Thoracic aorta (tissue), 2 donors: ENCODE measurements at regions not wholly inside any gene's neighbourhood (a gene's known extent, or its start where the extent isn't known, plus 50 kb on each side); places are given as distances from the start of the nearest gene placed in this dataset.

Experiments used
- ATAC-seq: fragments of 150-250 bp; one replicate; pipeline ENCODE4 v1.8.0; 2017; ENCODE audit warnings: low read depth; ENCODE audit not compliant: insufficient number of reproducible peaks, low FRiP score
- DNase-seq: peaks from one replicate; pipeline ENCODE4 v3.0.0-alpha.2; 2020; ENCODE audit warnings: low spot score
- H3K27ac ChIP-seq, 2 donors: fragments of 200-600 bp; sonication (generic); 1 replicate in 1 of 2; 2 replicates in 1 of 2; pipeline ENCODE4 v1.5.1; 2016; ENCODE audit warnings: mild to moderate bottlenecking in 2 of 2, moderate library complexity in 2 of 2
- H3K27me3 ChIP-seq: fragments of 200-600 bp; sonication (generic); replicated peaks from 2 replicates; pipeline ENCODE4 v1.6.0; 2016; ENCODE audit warnings: mild to moderate bottlenecking; ENCODE audit not compliant: insufficient read depth
- H3K36me3 ChIP-seq: fragments of 200-600 bp; sonication (generic); one replicate; pipeline ENCODE4 v1.5.1; 2016
- H3K4me1 ChIP-seq, 2 donors: fragments of 200-600 bp; sonication (generic); 1 replicate in 1 of 2; 2 replicates in 1 of 2; pipeline versions ENCODE4 v1.5.1 to v1.6.0; 2016; ENCODE audit warnings: low read depth in 2 of 2, mild to moderate bottlenecking in 1 of 2; ENCODE audit not compliant: control insufficient read depth in 1 of 2
- H3K4me3 ChIP-seq: fragments of 200-600 bp; sonication (generic); 2 replicates; pipeline ENCODE4 v1.5.1; 2016; ENCODE audit warnings: mild to moderate bottlenecking
- H3K9me3 ChIP-seq: fragments of 200-600 bp; sonication (generic); 2 replicates; pipeline ENCODE4 v1.5.1; 2016
- TF ChIP-seq, protein P1 (sequence below): fragments of 200-600 bp; sonication (generic); IDR thresholded peaks from one replicate; pipeline ENCODE4 v1.5.1; 2019; ENCODE audit warnings: antibody characterized with exemption

DNA sequence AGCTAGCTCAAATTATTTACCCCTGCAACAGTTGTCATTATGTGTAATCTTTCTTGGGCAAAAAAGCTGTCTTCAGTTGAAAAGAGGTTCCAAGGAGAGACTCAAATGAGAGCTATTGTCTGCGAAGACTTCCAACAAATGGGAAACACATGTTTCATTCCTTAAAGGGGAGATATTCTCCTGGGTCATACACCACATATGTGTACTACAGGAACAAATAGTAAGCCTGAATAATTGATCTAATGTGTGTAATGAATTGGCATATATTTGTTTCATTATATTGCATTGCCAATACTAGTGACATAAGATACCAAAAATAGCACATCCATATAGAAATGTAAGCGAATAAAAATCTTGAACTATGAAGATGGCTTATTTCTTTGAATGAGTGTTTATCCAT is 950.9 kb upstream of the NDST4 start:
- TF ChIP-seq, protein P1, sequence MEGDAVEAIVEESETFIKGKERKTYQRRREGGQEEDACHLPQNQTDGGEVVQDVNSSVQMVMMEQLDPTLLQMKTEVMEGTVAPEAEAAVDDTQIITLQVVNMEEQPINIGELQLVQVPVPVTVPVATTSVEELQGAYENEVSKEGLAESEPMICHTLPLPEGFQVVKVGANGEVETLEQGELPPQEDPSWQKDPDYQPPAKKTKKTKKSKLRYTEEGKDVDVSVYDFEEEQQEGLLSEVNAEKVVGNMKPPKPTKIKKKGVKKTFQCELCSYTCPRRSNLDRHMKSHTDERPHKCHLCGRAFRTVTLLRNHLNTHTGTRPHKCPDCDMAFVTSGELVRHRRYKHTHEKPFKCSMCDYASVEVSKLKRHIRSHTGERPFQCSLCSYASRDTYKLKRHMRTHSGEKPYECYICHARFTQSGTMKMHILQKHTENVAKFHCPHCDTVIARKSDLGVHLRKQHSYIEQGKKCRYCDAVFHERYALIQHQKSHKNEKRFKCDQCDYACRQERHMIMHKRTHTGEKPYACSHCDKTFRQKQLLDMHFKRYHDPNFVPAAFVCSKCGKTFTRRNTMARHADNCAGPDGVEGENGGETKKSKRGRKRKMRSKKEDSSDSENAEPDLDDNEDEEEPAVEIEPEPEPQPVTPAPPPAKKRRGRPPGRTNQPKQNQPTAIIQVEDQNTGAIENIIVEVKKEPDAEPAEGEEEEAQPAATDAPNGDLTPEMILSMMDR: no peak
- ATAC-seq: no peak
- no peak overlapping the region for H3K4me3 ChIP-seq

DNA sequence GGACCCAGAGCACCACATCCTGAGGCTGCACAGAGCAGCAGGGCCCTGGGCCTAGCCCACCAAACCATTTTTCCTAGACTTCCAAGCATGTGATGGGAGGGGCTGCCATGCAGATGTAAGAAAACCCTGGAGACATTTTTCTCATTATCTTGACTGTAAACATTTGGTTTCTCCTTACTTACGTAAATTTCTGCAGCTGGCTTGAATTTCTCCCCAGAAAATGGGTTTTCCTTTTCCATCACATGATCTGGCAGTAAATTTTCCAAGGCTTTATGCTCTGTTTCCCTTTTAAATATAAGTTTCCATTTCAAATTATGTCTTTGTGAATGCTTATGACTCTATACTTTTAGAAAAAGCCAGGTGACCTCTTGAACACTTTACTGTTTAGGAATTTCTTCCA is 945.9 kb upstream of the NDST4 start:
- ATAC-seq: no peak

More for the DNA sequence above, 950.9 kb upstream of the NDST4 start:
- H3K27ac ChIP-seq: no peak overlapping the region
- H3K9me3 ChIP-seq: no peaks in the 10 kb centered on the region
- H3K36me3 ChIP-seq: no peaks in the 10 kb centered on the region
- no peak for DNase-seq
- H3K4me1 ChIP-seq: no peaks in the 10 kb centered on the region
- no peaks in the 10 kb centered on the region for H3K27me3 ChIP-seq

DNA sequence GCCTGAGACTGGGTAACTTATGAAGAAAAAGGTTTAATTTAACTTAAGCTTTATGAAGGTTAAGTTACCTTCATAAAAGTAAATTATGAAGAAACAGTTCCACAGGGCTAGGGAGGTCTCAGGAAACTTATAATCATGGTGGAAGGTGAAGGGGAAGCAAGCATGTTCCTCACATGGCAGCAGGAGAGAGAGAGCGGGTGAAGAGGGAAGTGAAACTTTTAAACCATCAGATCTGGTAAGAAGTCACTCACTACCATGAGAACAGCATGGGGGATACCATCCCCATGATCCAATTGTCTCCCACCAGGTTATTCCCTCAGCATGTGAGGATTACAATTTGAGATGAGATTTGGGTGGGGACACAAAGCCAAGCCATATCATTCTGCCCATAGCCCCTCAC is 944.7 kb upstream of the NDST4 start:
- H3K36me3 ChIP-seq: no peaks in the 10 kb centered on the region
- H3K4me1 ChIP-seq: no peaks in the 10 kb centered on the region
- DNase-seq (no peak), ATAC-seq (no peak)
- no peak overlapping the region for H3K4me3 ChIP-seq
- H3K27me3 ChIP-seq: no peaks in the 10 kb centered on the region
- no peak overlapping the region for H3K27ac ChIP-seq
- H3K9me3 ChIP-seq: no peaks in the 10 kb centered on the region
- TF ChIP-seq, protein P1: no peak

More for the DNA sequence above, 945.9 kb upstream of the NDST4 start:
- no peaks in the 10 kb centered on the region for H3K27me3 ChIP-seq
- H3K9me3 ChIP-seq: no peaks in the 10 kb centered on the region
- no peak for DNase-seq
- TF ChIP-seq, protein P1: no peak
- H3K4me3 ChIP-seq: no peak overlapping the region
- no peaks in the 10 kb centered on the region for H3K4me1 ChIP-seq
- H3K36me3 ChIP-seq: no peaks in the 10 kb centered on the region
- no peak overlapping the region for H3K27ac ChIP-seq

DNA sequence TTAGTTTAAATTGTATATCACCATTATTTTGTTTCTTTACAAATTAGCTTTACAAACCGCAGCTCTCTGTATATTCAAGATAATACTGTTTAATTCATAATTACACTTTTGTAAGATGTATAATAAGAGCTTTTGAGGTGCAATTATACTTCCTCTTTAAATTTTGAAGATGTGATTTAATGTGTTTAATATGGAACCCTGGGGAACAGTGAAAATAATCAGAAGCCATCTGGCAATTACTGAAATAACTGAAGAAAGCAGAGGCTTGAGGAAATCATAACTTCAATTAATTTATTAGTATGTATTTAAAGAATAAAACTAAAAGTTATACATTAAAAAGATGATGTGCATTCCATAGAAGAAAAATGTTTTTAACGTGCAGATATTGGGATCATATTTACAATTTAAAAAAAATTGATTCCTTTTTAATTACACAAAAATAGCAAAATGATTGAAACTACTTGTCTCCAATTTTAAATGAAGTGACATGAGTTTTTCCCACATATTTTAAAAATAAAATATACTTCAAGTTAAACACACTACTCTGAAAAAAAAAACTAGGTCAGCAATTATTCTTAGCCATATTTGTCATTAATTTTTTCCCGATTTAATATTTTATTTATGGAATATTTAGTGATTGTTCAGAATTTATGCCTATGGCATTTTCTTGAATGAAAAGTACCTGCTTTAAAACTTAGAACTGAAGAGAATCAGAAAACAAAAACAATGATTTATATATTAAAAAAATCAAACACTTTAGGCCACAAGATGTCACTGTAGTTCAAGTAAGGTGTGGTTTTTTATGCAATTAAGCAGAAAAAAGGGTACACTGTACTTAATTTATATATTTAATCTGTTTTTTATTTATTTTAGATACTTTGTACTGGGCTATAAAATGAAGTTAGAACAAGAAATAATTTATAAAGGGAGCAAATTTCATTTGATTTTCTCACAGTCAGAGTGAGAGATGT is 942.7 kb upstream of the NDST4 start:
- no peak overlapping the region for H3K27ac ChIP-seq
- TF ChIP-seq, protein P1: no peak
- no peaks in the 10 kb centered on the region for H3K4me1 ChIP-seq
- no peaks in the 10 kb centered on the region for H3K36me3 ChIP-seq
- no peaks in the 10 kb centered on the region for H3K27me3 ChIP-seq
- ATAC-seq (no peak), DNase-seq (no peak)
- no peak overlapping the region for H3K4me3 ChIP-seq
- no peaks in the 10 kb centered on the region for H3K9me3 ChIP-seq

DNA sequence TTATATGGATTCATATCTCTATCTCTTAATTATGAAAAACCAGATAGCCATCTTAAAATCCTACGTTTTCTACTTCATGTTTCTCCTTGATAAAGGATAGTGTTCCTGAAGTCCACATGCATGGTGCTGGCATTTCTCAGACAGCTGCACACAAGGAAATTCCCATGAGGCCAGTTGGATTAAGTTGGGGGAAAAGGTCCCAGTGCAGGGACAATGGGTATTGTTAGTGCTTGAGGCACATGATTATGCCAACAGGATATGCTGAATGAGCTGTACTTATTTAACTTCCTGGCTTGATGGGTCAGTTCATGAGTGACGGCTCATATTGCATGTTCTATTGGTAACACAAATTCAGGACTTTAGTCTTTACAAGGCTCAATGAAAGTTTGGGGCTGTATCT is 913.9 kb upstream of the NDST4 start:
- Histone ChIP-seq H3K27ac (no peak overlapping the region), H3K4me3 (no peak overlapping the region), H3K9me3 (no peaks in the 10 kb centered on the region), H3K4me1 (no peaks in the 10 kb centered on the region), H3K36me3 (no peaks in the 10 kb centered on the region), H3K27me3 (no peaks in the 10 kb centered on the region)
- TF ChIP-seq, protein P1: no peak
- DNase-seq (no peak), ATAC-seq (no peak)
